ENCODE measurements at regions not wholly inside any gene's neighbourhood (a gene's known extent, or its start where the extent isn't known, plus 50 kb on each side); places are given as distances from the start of the nearest gene placed in this dataset.

DNA sequence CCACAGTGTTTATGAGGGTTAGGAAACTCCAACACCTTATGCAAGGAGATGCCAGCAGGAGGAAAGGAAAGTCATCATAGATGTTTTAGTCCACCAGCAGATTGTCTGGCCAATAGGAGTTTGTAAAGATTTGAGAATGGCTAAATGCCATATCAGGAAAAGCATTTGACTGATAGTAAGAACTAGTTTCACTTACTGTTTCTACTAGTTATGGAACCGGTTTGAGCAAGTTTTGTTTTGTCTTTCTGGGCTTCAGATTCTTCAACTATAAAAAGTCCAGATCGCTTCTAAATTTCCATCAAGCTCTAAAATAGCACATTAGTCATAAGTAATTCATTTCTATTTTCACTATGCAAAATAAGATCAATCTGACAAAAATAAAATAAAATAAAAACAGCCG, 254.8 kb upstream of the TMCO5A start:
- TF ChIP-seq, protein P1, sequence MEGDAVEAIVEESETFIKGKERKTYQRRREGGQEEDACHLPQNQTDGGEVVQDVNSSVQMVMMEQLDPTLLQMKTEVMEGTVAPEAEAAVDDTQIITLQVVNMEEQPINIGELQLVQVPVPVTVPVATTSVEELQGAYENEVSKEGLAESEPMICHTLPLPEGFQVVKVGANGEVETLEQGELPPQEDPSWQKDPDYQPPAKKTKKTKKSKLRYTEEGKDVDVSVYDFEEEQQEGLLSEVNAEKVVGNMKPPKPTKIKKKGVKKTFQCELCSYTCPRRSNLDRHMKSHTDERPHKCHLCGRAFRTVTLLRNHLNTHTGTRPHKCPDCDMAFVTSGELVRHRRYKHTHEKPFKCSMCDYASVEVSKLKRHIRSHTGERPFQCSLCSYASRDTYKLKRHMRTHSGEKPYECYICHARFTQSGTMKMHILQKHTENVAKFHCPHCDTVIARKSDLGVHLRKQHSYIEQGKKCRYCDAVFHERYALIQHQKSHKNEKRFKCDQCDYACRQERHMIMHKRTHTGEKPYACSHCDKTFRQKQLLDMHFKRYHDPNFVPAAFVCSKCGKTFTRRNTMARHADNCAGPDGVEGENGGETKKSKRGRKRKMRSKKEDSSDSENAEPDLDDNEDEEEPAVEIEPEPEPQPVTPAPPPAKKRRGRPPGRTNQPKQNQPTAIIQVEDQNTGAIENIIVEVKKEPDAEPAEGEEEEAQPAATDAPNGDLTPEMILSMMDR (conservative IDR thresholded peaks at IDR 0.05): no peak
- no peak overlapping the region for H3K27ac ChIP-seq

DNA sequence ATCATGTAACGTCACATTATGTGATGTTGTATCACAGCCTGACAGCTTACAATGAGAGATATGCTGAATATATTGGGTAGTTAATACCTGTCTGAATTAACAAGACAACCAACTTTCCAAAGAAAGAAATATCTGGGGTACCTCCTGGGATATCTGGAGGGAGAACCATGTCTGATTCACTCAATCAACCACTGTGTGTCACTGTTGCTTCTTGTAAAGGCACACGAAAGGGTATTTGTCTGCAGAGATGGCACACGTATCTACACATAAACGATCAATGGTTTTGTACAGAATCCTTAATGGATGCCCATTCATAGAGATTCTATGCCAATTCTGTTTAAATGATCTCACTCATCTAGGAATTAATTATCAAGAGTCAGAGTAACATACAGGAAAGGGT, 252.1 kb upstream of the TMCO5A start:
- no peak overlapping the region for H3K27ac ChIP-seq
- TF ChIP-seq, protein P1 (conservative IDR thresholded peaks at IDR 0.05): no peak; the same call in 1 of the 2 replicates

DNA sequence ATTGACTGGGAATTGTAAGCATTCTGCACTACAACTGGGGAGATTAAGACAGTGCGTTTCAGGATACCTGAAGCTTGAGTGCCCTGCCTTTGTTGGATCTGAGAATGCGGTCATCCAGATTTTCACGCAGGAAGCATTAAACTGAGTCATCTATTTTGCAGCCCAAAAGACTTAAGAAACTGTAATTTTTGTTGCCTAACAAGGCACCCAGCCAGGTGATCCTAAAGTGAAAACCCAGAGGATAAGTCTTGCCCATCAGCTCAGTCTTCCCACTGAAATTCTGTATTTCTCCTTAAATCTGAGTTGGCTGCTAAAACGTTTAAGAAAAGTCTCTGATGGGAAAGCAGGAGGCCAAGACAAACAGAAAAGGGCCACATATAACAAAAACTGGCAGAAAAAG, 242.5 kb upstream of the TMCO5A start:
- TF ChIP-seq, protein P1 (conservative IDR thresholded peaks at IDR 0.05): no peak
- no peak overlapping the region for H3K27ac ChIP-seq

DNA sequence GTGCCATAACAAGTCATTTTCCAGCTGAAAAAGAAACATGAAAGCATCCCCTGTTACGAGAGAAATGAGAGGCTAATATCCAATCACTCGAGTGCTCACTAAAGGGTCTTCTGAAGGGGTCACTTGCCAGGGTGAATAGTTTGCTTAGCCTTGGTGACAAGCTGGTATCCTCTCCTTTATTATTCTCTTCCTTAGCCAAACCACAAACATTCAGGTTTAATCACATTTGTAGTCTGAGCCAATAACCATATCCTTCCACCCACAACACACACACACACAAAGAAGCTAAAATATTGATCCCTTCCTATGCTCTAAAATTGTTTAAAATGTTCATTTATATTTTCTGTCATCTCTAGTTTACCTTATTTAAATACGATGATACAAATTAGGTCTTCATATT, 240.5 kb upstream of the TMCO5A start:
- TF ChIP-seq, protein P1 (conservative IDR thresholded peaks at IDR 0.05): no peak
- no peak overlapping the region for H3K27ac ChIP-seq

DNA sequence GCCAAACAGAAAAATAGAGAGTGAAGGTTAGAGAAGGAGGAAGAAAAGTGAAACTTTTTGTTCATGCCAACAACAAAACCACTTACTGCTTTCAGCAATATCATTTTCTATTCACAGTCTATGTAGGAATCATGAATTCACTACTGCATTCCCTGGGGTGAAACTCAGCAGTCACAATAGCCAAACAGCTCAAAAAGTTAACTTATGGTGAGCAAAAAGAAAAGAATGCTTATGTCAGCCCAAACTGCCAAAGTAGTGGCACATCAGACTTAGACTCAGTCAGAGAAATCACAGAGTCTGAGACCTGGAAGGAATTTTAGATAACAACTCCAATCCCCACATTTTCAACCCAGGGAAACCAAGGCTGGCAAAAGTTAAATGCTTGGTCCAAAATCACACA, 238.7 kb upstream of the TMCO5A start:
- TF ChIP-seq, protein P1 (conservative IDR thresholded peaks at IDR 0.05): no peak
- no peak overlapping the region for H3K27ac ChIP-seq

DNA sequence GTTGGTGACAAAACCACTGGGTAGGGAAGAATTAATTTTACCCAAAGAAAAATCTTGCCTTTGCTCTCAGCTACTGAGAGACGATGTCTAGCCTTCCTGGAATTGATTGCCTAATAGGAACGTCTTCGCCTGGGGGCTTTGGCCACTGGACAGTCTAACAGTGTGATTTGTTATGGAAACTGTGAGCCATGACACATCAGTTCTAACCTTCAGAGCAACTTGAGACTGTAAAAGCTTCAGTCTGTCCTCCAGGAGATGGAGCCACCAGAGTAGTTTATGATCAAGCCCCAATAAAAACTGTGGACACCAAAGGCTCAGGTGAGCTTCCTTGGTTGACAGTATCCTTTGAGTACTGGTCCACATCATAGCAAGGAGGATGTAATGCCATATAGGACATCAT, 235.8 kb upstream of the TMCO5A start:
- TF ChIP-seq, protein P1 (conservative IDR thresholded peaks at IDR 0.05): no peak
- no peak overlapping the region for H3K27ac ChIP-seq

DNA sequence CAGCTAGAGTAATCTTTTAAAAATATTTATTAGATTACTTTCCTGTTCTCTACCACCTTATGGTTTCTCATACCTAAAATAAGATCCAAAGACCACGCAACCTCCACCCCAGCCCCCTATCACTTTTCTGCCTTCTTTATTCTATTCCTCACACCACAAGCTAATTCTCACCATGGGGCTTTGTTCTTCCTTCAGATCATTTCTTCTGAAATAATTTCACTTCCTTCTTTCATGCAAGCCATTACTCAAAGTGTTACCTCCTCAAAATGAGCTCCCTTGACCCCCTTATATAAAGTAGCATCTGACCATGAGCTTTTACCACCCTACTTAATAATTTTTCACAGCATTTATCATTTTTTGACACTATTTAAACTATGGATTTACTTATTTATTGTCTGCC, 233.2 kb upstream of the TMCO5A start:
- TF ChIP-seq, protein P1 (conservative IDR thresholded peaks at IDR 0.05): no peak
- no peak overlapping the region for H3K27ac ChIP-seq

DNA sequence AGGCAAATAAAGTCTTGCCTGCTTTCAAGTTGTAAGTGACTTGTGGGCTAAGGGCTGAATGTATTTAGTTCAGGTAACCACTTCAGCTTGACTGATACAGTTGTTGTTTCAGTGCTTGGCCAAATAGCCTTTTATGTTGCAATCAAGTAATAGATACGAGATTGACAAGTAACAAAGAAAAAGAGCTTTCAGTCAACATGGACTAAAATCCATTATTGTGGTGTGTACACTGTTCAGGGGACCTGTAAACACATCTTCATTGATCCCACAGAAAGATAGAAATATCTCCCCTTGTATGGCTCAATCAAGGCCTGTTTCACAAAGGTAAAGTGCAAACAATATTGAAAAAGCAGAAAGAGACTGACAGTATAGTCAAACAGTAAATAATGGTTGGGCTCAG, 224.8 kb upstream of the TMCO5A start:
- no peak overlapping the region for H3K27ac ChIP-seq
- TF ChIP-seq, protein P1 (conservative IDR thresholded peaks at IDR 0.05): no peak

All from VCaP (cell line).